ENCODE measurements at regions not wholly inside any gene's neighbourhood (a gene's known extent, or its start where the extent isn't known, plus 50 kb on each side); places are given as distances from the start of the nearest gene placed in this dataset.

GRCh38 chr10:57202356-57202755 is 841.3 kb upstream of the ZWINT start:
- H3K4me3 Mint-ChIP-seq: no peak overlapping the region
- CTCF ChIA-PET: no interaction called here

GRCh38 chr10:57188846-57189245 is 827.8 kb upstream of the ZWINT start:
- H3K27ac ChIP-seq (ENCODE audit: low read length in 2 of 2): no peak overlapping the region
- TF ChIP-seq EZH2 (IDR thresholded peaks at IDR 0.05; ENCODE audit: borderline replicate concordance, insufficient read depth, low read depth, low read length, poor library complexity, severe bottlenecking) (no peak), CTCF (IDR thresholded peaks at IDR 0.05) (no peak)
- WGBS (ENCODE audit: insufficient coverage): no CpG with 5 or more reads among the region's 1 CpG

More at GRCh38 chr10:57202356-57202755, 841.3 kb upstream of the ZWINT start:
- POLR2A ChIA-PET: no interaction called here
- no peaks in the 10 kb centered on the region for H3K36me3 ChIP-seq (replicated peaks in 1 of 2; ENCODE audit: control extremely low read depth in 1 of 2, control insufficient read depth in 1 of 2, extremely low read depth in 1 of 2, insufficient read depth in 2 of 2, low read length in 1 of 2)
- ATAC-seq (ENCODE audit: low read depth): no peak
- no peaks in the 10 kb centered on the region for H3K27me3 ChIP-seq (replicated peaks in 1 of 4; ENCODE audit: control extremely low read depth in 1 of 4, control insufficient read depth in 3 of 4, insufficient read depth in 4 of 4, low read length in 3 of 4)
- H3K9me3 Mint-ChIP-seq (ENCODE audit: insufficient read depth): peaks cover 4% of the 10 kb centered on the region
- H3K9ac ChIP-seq (ENCODE audit: low read length): no peak overlapping the region
- H3K4me1 Mint-ChIP-seq: no peaks in the 10 kb centered on the region
- no peaks in the 10 kb centered on the region for H3K79me2 ChIP-seq (ENCODE audit: control insufficient read depth, insufficient read depth, low read length)
- H2AFZ ChIP-seq (ENCODE audit: insufficient read depth, low read depth, low read length, poor library complexity, severe bottlenecking): no peak overlapping the region
- H3K4me3 ChIP-seq (ENCODE audit: control extremely low read depth in 1 of 5, extremely low read depth in 1 of 5, insufficient read depth in 1 of 5, low read depth in 2 of 5, low read length in 4 of 5): no peak overlapping the region
- no peaks in the 10 kb centered on the region for H3K4me1 ChIP-seq (ENCODE audit: control insufficient read depth in 2 of 2, insufficient read depth in 2 of 2, low read length in 2 of 2)
- H3K9me3 ChIP-seq (ENCODE audit: control extremely low read depth in 1 of 3, control insufficient read depth in 2 of 3, insufficient read depth in 1 of 3, low read length in 2 of 3): no peaks in the 10 kb centered on the region
- TF ChIP-seq EZH2 (IDR thresholded peaks at IDR 0.05; ENCODE audit: borderline replicate concordance, insufficient read depth, low read depth, low read length, poor library complexity, severe bottlenecking): no peak
- no peak for TF ChIP-seq CTCF (IDR thresholded peaks at IDR 0.05)
- no peak overlapping the region for H3K4me2 ChIP-seq (replicated peaks; ENCODE audit: low read depth, low read length, poor library complexity, severe bottlenecking)
- H3K27ac Mint-ChIP-seq: no peak overlapping the region
- no peak for DNase-seq
- no peak overlapping the region for H3K27ac ChIP-seq (ENCODE audit: low read length in 2 of 2)
- intact Hi-C loops (cut with micrococcal nuclease): no loop called here
- H3K27me3 Mint-ChIP-seq: no peaks in the 10 kb centered on the region
- WGBS (ENCODE audit: insufficient coverage): no CpG with 5 or more reads among the region's 1 CpG
- H4K20me1 ChIP-seq (ENCODE audit: control insufficient read depth, insufficient read depth, low read length, poor library complexity, severe bottlenecking): no peaks in the 10 kb centered on the region

More at GRCh38 chr10:57188846-57189245, 827.8 kb upstream of the ZWINT start:
- Mint-ChIP-seq H3K27ac (no peak overlapping the region), H3K4me1 (no peaks in the 10 kb centered on the region), H3K9me3 (ENCODE audit: insufficient read depth) (no peaks in the 10 kb centered on the region), H3K4me3 (no peak overlapping the region), H3K27me3 (no peaks in the 10 kb centered on the region)
- H3K79me2 ChIP-seq (ENCODE audit: control insufficient read depth, insufficient read depth, low read length): no peaks in the 10 kb centered on the region
- no peak overlapping the region for H2AFZ ChIP-seq (ENCODE audit: insufficient read depth, low read depth, low read length, poor library complexity, severe bottlenecking)
- H3K4me3 ChIP-seq (ENCODE audit: control extremely low read depth in 1 of 5, extremely low read depth in 1 of 5, insufficient read depth in 1 of 5, low read depth in 2 of 5, low read length in 4 of 5): no peak overlapping the region
- H3K9ac ChIP-seq (ENCODE audit: low read length): no peak overlapping the region
- H3K4me1 ChIP-seq (ENCODE audit: control insufficient read depth in 2 of 2, insufficient read depth in 2 of 2, low read length in 2 of 2): no peaks in the 10 kb centered on the region
- no peak for DNase-seq
- no peaks in the 10 kb centered on the region for H3K27me3 ChIP-seq (replicated peaks in 1 of 4; ENCODE audit: control extremely low read depth in 1 of 4, control insufficient read depth in 3 of 4, insufficient read depth in 4 of 4, low read length in 3 of 4)
- intact Hi-C loops (cut with micrococcal nuclease): no loop called here
- CTCF ChIA-PET: no interaction called here
- no peak overlapping the region for H3K4me2 ChIP-seq (replicated peaks; ENCODE audit: low read depth, low read length, poor library complexity, severe bottlenecking)
- POLR2A ChIA-PET: no interaction called here
- peaks cover 0 to 4% (median 0%) of the 10 kb centered on the region in 3 donors for H3K9me3 ChIP-seq (ENCODE audit: control extremely low read depth in 1 of 3, control insufficient read depth in 2 of 3, insufficient read depth in 1 of 3, low read length in 2 of 3)
- no peaks in the 10 kb centered on the region for H4K20me1 ChIP-seq (ENCODE audit: control insufficient read depth, insufficient read depth, low read length, poor library complexity, severe bottlenecking)
- no peaks in the 10 kb centered on the region for H3K36me3 ChIP-seq (replicated peaks in 1 of 2; ENCODE audit: control extremely low read depth in 1 of 2, control insufficient read depth in 1 of 2, extremely low read depth in 1 of 2, insufficient read depth in 2 of 2, low read length in 1 of 2)
- ATAC-seq (ENCODE audit: low read depth): no peak
